DOHH2 (cell line): ENCODE measurements at regions not wholly inside any gene's neighbourhood (a gene's known extent, or its start where the extent isn't known, plus 50 kb on each side); places are given as distances from the start of the nearest gene placed in this dataset.

Experiments used
- EZH2phosphoT487 ChIP-seq: fragments of 200-600 bp; sonication (generic); IDR thresholded peaks from 2 replicates; pipeline ENCODE4 v1.6.1; 2017; ENCODE audit warnings: borderline replicate concordance, mild to moderate bottlenecking, antibody characterized with exemption, low read length, moderate library complexity, mixed read lengths
- TF ChIP-seq, protein P1 (sequence below): fragments of 200-600 bp; sonication (generic); IDR thresholded peaks from one replicate; pipeline ENCODE4 v1.5.1; 2014; ENCODE audit warnings: antibody characterized with exemption, mild to moderate bottlenecking, low read depth, low read length; ENCODE audit not compliant: poor library complexity, severe bottlenecking

DNA sequence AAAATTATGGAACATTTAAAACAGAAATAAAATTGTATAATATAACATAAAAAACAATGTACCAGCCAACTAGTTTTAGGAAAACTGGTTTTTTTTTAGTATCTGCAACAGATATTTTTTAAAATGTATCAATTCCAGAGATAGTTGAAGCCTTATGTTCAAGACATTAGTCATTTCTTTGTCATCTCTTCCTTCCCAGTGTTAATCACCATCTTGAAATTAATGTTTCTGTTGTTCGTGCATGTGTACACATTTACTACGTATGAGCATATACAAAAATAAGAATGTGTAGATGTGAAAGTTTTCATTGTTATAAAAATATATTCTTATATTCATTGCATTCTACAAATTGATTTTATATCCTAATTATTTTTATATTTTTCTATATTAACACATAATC lies 1062.1 kb downstream of the SLC6A15 start:
- TF ChIP-seq, protein P1, sequence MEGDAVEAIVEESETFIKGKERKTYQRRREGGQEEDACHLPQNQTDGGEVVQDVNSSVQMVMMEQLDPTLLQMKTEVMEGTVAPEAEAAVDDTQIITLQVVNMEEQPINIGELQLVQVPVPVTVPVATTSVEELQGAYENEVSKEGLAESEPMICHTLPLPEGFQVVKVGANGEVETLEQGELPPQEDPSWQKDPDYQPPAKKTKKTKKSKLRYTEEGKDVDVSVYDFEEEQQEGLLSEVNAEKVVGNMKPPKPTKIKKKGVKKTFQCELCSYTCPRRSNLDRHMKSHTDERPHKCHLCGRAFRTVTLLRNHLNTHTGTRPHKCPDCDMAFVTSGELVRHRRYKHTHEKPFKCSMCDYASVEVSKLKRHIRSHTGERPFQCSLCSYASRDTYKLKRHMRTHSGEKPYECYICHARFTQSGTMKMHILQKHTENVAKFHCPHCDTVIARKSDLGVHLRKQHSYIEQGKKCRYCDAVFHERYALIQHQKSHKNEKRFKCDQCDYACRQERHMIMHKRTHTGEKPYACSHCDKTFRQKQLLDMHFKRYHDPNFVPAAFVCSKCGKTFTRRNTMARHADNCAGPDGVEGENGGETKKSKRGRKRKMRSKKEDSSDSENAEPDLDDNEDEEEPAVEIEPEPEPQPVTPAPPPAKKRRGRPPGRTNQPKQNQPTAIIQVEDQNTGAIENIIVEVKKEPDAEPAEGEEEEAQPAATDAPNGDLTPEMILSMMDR: no peak
- no peak for TF ChIP-seq EZH2phosphoT487
